HG02798 (cell line): ENCODE measurements at regions not wholly inside any gene's neighbourhood (a gene's known extent, or its start where the extent isn't known, plus 50 kb on each side); places are given as distances from the start of the nearest gene placed in this dataset.
"Not testable (repeated sequence)": the region's sequence is repeated elsewhere in the genome, so short reads cannot be mapped to it uniquely, and the experiment has no call there.

Experiments
- ATAC-seq: cut with Tn5 transposase; IDR thresholded peaks from one replicate; pipeline ENCODE4 v1.9.1; 2021; ENCODE audit warnings: mild to moderate bottlenecking; ENCODE audit not compliant: unreplicated experiment, poor library complexity

GRCh38 chr21:15626031-15626430, 103.8 kb upstream of the USP25 start:
- ATAC-seq: no peak

- no peak for ATAC-seq
Observed at GRCh38 chr21:15627011-15627410, 102.8 kb upstream of the USP25 start.

GRCh38 chr21:15627823-15628222, 102.0 kb upstream of the USP25 start:
- no peak for ATAC-seq

GRCh38 chr21:15631342-15631741, 98.4 kb upstream of the USP25 start:
- no peak for ATAC-seq

- ATAC-seq: not testable (repeated sequence)
Observed at GRCh38 chr21:15634541-15634940, 95.2 kb upstream of the USP25 start.

GRCh38 chr21:15638856-15639549, 90.8 kb upstream of the USP25 start:
- ATAC-seq: no peak

- not testable (repeated sequence) for ATAC-seq
Observed at GRCh38 chr21:15640113-15640512, 89.7 kb upstream of the USP25 start.

- ATAC-seq: no peak
Observed at GRCh38 chr21:15644489-15644888, 85.3 kb upstream of the USP25 start.

GRCh38 chr21:15645830-15646229, 84.0 kb upstream of the USP25 start:
- no peak for ATAC-seq

- no peak for ATAC-seq
Observed at GRCh38 chr21:15650735-15651134, 79.0 kb upstream of the USP25 start.

- ATAC-seq: no peak
Observed at GRCh38 chr21:15651172-15651571, 78.6 kb upstream of the USP25 start.

- no peak for ATAC-seq
Observed at GRCh38 chr21:15653710-15654109, 76.1 kb upstream of the USP25 start.

- ATAC-seq: no peak
Observed at GRCh38 chr21:15654171-15654570, 75.6 kb upstream of the USP25 start.

GRCh38 chr21:15659753-15660422, 69.9 kb upstream of the USP25 start:
- ATAC-seq: no peak

GRCh38 chr21:15660423-15660804, 69.4 kb upstream of the USP25 start:
- ATAC-seq: no peak

GRCh38 chr21:15667010-15667409, 62.8 kb upstream of the USP25 start:
- no peak for ATAC-seq

- no peak for ATAC-seq
Observed at GRCh38 chr21:15667819-15668218, 62.0 kb upstream of the USP25 start.

GRCh38 chr21:15669247-15669646, 60.5 kb upstream of the USP25 start:
- ATAC-seq: no peak

- ATAC-seq: peak; percentile 65
Observed at GRCh38 chr21:15671188-15671587, 58.6 kb upstream of the USP25 start.

- not testable (repeated sequence) for ATAC-seq
Observed at GRCh38 chr21:15672578-15672977, 57.2 kb upstream of the USP25 start.

GRCh38 chr21:15676935-15677334, 52.8 kb upstream of the USP25 start:
- no peak for ATAC-seq

- ATAC-seq: no peak
Observed at GRCh38 chr21:15679630-15680029, 50.2 kb upstream of the USP25 start.
